ENCODE measurements at regions not wholly inside any gene's neighbourhood (a gene's known extent, or its start where the extent isn't known, plus 50 kb on each side); places are given as distances from the start of the nearest gene placed in this dataset.

DNA sequence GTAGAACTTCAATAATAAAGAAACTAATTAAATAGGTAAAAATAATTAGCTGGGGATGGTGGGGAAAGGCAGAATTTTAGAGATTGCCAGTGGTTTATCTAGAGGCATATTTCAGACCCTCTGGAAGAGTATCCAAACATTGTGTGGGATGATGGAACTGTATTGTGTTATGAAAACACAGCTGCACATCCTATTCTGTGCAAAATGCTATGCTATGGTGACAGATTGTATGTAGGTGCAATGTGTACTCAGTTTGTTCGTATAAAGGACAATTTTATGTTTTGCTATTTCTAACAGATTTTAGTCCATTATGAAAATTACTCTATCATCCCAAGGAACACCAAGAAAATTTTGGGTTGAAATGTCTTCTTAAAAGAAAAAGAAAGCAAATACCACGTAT is 1054.7 kb downstream of the PDHA2 start:
- TF ChIP-seq YY1 (IDR thresholded peaks at IDR 0.05; ENCODE audit: insufficient read depth, insufficient read length) (no peak), SUZ12 (IDR thresholded peaks at IDR 0.05; ENCODE audit: extremely low read depth, insufficient read depth, insufficient read length) (no peak)
